ENCODE measurements at regions not wholly inside any gene's neighbourhood (a gene's known extent, or its start where the extent isn't known, plus 50 kb on each side); places are given as distances from the start of the nearest gene placed in this dataset.

DNA sequence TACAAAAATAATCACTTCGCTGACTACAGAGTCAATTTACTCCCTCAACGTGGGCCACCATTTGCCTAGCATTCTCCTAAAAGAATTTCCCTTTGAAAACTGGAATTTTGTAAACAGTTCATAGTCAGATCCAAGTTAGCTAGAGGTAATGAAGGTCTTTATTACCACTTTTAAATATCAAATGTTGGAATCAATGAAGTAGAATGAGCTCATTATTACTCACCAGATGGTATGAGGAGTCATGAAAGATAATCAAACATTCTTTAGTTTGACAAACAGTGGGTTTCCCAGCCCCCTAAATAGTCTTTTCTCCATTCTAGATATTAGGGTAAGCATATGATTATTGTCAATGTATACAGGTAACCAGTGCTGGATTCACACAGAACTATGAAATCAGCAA, 455.7 kb upstream of the THBS1 start:
- no peak for TF ChIP-seq CTCF (IDR thresholded peaks at IDR 0.05; ENCODE audit: insufficient read depth, low read depth, low read length)
- TF ChIP-seq EZH2 (IDR thresholded peaks at IDR 0.05; ENCODE audit: insufficient read depth, low read length): no peak
